GM12892 (cell line): ENCODE measurements at regions not wholly inside any gene's neighbourhood (a gene's known extent, or its start where the extent isn't known, plus 50 kb on each side); places are given as distances from the start of the nearest gene placed in this dataset.

Source experiments
- DNase-seq: peaks from one replicate; pipeline ENCODE4 v3.0.0; 2011; ENCODE audit not compliant: insufficient read length
- FAIRE-seq: peaks from 2 replicates; lab custom pipeline; 2011; peaks lifted over from hg19 to GRCh38; lab: Jason Lieb, UNC
- POLR2A ChIP-seq: IDR thresholded peaks from 2 replicates; pipeline ENCODE4 v1.6.1; 2011; ENCODE audit warnings: low read depth, low read length, control low read depth
- POLR2AphosphoS5 ChIP-seq: IDR thresholded peaks from 2 replicates; pipeline ENCODE4 v1.6.1; 2011; ENCODE audit warnings: low read depth, low read length, control low read depth
- TAF1 ChIP-seq: IDR thresholded peaks from 2 replicates; pipeline ENCODE4 v1.6.1; 2011; ENCODE audit warnings: low read depth, mild to moderate bottlenecking, control low read depth, low read length, borderline replicate concordance

DNA sequence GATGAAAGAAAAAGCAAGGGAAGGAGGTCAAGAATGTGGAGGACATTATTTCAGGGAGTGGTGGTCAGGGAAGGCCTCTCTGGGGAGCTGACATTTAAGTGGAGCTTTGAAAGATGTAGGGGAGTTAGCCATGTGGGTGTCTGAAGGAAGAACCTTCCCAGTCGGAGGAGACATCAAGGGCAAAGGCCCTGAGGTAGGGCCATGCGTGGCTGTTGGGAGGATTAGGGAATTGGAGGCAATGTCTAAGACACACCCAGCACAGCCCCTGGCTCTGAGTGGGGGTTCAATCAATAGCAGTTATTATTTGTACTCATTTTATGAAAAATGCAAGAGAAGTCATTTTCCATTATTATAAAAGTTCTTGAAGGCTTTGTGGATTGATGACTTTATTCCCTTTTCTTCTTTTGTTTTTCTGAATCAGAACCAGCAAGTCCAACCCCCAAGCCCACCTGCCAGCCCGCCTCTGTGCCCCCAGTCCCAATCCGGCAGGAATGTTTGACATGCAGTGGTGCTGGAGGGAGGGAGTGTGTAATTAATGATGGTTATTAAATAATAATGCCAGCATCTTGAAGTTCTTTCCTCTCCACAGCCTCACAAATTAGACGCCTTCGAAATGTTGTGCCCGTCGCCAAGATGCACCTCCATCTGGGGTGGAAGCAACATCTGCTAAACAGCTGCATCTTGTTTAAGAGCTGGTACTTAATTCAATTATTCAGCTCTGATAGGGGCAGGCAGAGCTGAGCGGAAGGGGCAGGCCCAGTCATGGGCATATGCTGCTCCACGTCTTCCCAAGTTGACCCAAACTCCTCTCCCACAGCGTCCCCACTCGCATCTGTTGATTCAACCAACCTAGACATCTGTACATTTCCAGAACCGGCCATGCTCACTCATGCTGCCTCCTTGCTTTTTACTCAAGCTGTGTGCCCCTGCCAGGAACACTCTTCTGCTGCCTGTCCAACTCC is 81.3 kb upstream of the SIRPA start:
- no peak for FAIRE-seq

DNA sequence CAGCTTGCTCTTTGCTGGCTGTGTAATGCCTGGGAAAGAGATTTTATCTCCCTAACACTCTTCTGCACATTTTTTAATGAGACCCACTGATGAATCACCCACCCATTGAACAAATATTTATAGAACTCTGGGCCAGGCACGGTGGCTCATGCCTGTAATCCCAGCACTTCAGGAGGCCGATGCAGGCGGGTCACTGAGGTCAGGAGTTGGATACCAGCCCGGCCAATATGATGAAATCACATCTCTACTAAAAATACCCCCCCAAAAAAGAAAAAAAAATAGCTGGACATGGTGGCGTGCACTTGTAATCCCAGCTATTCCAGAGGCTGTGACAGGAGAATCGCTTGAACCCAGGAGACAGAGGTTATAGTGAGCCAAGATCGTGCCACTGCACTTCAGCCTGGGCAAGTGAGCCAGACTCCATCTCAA is 82.1 kb upstream of the SIRPA start:
- TF ChIP-seq POLR2A (no peak), TAF1 (no peak), POLR2AphosphoS5 (no peak)
- no peak for DNase-seq
- FAIRE-seq = no peak

More for the DNA sequence above, 81.3 kb upstream of the SIRPA start:
- DNase-seq = no peak
- TF ChIP-seq POLR2A = no peak
- no peak for TF ChIP-seq TAF1
- no peak for TF ChIP-seq POLR2AphosphoS5

GRCh38 chr20:1811621-1812498 is 83.3 kb upstream of the SIRPA start:
- TF ChIP-seq POLR2A (no peak), POLR2AphosphoS5 (no peak), TAF1 (no peak)
- FAIRE-seq = no peak
- DNase-seq = no peak

DNA sequence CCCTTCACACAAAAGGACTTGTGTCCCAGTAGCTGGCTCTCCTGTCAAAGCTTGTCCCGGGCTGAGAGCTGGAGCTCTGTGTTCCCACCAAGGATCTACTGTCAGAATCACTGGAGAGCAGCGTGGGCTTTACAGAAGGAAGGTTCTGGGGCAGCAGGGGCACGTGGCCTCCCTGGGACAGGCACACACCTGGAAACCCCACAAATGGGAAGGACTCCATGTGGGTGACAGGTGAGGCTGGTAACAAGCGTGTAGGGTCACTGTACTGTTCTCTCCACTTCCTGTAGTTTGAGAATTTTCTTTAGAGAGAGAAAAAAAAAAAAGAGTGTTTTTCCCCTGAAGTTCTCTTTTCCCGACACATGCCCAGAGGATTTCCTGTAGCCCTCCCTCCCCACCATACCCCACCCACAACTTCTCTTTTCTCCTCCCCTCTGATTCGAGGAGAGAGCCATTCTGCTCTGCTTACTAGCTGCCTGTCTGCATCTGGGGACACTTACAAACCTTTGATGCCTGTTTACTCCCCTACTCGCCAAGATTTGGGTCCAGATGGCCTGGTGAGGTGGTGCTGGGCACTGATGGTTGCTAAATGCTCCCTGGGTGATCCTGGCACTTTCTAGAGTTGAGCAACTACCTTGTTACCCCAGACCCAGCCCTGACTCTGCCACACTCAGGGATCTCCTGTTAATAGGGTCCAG is 84.1 kb upstream of the SIRPA start:
- TF ChIP-seq POLR2A (no peak), POLR2AphosphoS5 (no peak), TAF1 (no peak)
- no peak for DNase-seq
- no peak for FAIRE-seq

GRCh38 chr20:1810572-1810925 is 84.7 kb upstream of the SIRPA start:
- DNase-seq (no peak), FAIRE-seq (no peak)
- TF ChIP-seq TAF1 = no peak

DNA sequence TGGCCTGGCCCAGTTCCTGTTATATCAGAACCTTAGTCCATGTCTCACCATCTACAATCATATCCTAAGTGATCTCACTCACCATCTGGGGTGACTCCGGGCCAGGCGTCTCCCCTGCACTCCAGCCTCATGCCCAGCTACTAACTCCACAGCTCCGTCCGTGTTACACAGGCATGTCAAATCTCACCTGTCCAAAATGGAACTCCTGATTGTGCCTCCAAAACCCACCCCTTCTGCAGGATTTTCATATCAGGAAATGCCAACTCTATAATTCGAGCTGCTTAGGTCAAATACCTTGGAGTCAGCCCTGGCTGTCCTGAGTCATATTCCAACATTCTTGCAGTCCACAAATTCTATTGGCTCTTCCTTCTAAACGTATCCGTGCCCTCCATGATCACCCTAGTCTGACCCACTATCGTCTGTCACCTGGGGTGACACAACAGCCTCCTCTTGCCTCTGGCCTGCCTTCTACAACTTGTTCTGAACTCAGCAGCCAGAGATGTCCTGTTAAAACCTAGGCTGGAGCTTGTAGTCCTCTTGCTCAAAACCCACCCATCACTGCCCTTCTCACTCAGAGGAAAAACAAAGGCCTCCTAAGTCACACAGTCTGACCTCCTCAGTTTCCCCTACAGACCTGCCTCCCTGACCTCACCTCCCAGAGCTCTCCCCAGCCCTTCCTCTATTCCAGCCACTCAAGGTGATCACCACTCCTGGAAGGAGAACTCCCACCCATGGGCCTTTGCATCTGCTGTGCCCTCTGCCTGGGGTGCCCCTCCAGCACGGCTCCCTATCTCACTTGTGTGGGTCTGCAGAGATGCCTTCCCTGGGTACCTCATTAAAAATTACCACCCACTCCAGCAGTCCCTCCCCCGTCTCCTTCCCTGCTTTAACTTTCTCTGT is 85.3 kb upstream of the SIRPA start:
- FAIRE-seq = no peak
- no peak for DNase-seq
- TF ChIP-seq TAF1 (no peak), POLR2AphosphoS5 (no peak), POLR2A (no peak)

DNA sequence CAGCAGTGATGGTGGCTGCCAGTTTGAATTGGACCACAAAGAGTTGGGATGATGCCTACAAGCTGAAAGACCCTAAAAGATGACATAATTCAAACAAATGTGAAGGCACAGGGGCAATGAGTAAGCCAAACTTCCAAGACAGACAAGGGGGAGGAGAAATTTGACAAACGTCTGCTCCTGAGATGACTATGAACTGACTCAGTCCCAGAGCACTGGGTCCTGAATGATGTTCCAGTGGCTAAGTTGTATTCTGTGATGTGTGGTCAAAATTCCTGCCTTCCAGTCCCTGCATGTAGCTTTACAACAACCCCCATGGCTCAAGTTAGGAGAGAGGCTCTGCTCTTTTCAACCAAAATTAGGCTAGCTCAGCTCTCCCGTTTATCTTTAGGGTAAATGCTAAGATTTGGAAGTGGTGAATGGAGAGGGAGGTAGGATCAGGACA is 86.1 kb upstream of the SIRPA start:
- FAIRE-seq (peak; percentile 80), DNase-seq (no peak)
- no peak for TF ChIP-seq POLR2AphosphoS5
- no peak for TF ChIP-seq POLR2A
- TF ChIP-seq TAF1 = no peak

DNA sequence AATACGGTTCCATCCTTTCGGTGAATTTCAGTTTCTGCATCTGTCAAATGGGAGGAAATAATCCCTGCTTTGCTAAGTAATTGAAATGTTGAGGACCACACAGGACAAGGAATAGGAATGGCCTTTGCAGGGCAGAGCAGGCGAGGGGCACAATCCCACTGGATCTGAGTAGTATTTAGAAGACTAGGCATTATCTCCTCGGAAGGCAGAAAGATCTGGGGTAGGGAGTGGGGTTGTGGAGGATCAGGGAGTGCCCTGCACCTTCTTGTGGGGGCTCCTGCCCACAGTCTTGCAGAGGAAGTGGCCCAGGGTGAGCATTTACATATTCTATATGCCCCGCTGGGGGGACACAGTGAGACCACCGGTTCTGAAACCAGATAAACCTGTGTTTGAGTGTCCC is 87.1 kb upstream of the SIRPA start:
- FAIRE-seq (no peak), DNase-seq (no peak)
- TF ChIP-seq TAF1 (no peak), POLR2AphosphoS5 (no peak), POLR2A (no peak)

DNA sequence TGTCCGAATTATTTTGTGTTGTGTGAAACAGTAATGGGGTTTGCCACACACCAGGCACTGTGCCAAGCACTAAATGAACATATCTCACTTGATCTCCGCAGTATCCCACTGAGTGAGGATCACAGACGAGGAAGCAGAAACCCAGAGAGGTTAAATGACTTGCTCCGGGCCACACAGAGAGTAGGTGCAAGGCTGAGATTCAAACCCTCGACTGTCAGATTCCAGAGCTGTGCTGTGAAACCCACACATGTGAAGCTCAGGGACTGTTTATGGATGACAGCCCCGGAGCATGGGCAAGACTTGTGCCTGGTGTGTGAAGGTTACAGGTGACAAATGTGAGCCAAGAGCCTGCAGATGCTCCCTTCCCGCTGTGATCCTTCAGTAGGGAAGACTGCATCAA is 87.8 kb upstream of the SIRPA start:
- TF ChIP-seq POLR2AphosphoS5 = no peak
- TF ChIP-seq TAF1 = no peak
- TF ChIP-seq POLR2A = no peak

GRCh38 chr20:1806456-1806855 is 88.8 kb upstream of the SIRPA start:
- DNase-seq (no peak), FAIRE-seq (no peak)
- no peak for TF ChIP-seq TAF1
- TF ChIP-seq POLR2AphosphoS5 = no peak
- TF ChIP-seq POLR2A = no peak

More for the DNA sequence above, 87.8 kb upstream of the SIRPA start:
- no peak for DNase-seq
- FAIRE-seq = no peak

DNA sequence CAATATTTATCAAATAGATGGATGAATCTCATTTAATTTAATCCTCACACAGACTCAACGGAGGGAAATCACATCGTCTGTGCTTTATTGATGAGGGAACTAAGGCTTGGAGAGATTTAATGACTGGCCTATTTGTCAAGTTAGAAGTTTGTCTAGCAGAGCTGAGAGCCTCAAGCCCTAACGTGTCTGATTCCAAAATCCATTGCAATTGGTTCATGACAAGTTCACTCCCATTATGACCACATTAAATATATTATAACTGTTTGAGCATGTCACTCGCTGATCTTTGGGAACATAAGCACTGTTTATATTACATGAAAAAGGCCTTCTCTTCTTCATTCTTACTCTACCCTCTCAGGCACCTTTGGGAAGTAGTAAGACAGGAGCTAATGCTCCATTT is 89.4 kb upstream of the SIRPA start:
- TF ChIP-seq POLR2AphosphoS5 (no peak), POLR2A (no peak), TAF1 (no peak)
- DNase-seq = no peak
- FAIRE-seq = no peak
